ENCODE measurements at regions not wholly inside any gene's neighbourhood (a gene's known extent, or its start where the extent isn't known, plus 50 kb on each side); places are given as distances from the start of the nearest gene placed in this dataset.

- TF ChIP-seq CTCF (IDR thresholded peaks at IDR 0.05; ENCODE audit: low read depth, low read length) (no peak), MAX (IDR thresholded peaks at IDR 0.05; ENCODE audit: low read depth, low read length) (no peak), POLR2A (IDR thresholded peaks at IDR 0.05; ENCODE audit: extremely low read depth, insufficient read length) (no peak)
These were observed 182.5 kb downstream of the SP3 start for GRCh38 chr2:173782681-173783080.

Data from NB4 (cell line).